GM12864 (cell line): ENCODE measurements at regions not wholly inside any gene's neighbourhood (a gene's known extent, or its start where the extent isn't known, plus 50 kb on each side); places are given as distances from the start of the nearest gene placed in this dataset.

Experiments used
- DNase-seq: peaks from one replicate; pipeline ENCODE4 v3.0.0-alpha.2; 2011; ENCODE audit warnings: low read depth
- H3K4me3 ChIP-seq: 2 replicates; pipeline ENCODE4 v1.5.1; 2011; ENCODE audit warnings: mild to moderate bottlenecking, low read depth, low read length, control low read depth
- TF ChIP-seq, protein P1 (sequence below): IDR thresholded peaks from 2 replicates; pipeline ENCODE4 v1.5.1; 2011; ENCODE audit warnings: low read depth, mild to moderate bottlenecking, moderate library complexity, low read length, control low read depth, inconsistent platforms; ENCODE audit errors: missing control alignments

GRCh38 chr14:66345986-66346385 is 140.2 kb upstream of the CCDC196 start:
- TF ChIP-seq, protein P1, sequence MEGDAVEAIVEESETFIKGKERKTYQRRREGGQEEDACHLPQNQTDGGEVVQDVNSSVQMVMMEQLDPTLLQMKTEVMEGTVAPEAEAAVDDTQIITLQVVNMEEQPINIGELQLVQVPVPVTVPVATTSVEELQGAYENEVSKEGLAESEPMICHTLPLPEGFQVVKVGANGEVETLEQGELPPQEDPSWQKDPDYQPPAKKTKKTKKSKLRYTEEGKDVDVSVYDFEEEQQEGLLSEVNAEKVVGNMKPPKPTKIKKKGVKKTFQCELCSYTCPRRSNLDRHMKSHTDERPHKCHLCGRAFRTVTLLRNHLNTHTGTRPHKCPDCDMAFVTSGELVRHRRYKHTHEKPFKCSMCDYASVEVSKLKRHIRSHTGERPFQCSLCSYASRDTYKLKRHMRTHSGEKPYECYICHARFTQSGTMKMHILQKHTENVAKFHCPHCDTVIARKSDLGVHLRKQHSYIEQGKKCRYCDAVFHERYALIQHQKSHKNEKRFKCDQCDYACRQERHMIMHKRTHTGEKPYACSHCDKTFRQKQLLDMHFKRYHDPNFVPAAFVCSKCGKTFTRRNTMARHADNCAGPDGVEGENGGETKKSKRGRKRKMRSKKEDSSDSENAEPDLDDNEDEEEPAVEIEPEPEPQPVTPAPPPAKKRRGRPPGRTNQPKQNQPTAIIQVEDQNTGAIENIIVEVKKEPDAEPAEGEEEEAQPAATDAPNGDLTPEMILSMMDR = no peak
- H3K4me3 ChIP-seq = no peak overlapping the region
- DNase-seq = no peak

DNA sequence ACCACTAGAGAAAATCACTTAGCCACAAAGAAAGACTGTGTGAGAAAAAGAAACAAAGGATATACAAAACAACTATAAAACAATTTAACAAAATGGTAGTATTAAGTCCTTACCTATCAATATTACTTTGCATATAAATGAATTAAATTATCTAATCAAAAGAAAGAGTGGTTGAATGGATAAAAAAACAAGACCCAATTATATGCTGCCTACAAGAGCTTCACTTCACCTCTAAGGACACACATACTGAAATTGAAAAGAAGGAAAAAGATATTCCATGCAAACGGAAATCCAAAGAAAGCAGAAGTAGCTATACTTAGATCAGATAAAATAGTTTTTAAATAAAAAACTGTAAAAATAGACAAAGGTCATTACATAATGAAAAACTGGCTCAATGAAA is 134.9 kb upstream of the CCDC196 start:
- no peak overlapping the region for H3K4me3 ChIP-seq
- DNase-seq = no peak
- TF ChIP-seq, protein P1 = no peak

DNA sequence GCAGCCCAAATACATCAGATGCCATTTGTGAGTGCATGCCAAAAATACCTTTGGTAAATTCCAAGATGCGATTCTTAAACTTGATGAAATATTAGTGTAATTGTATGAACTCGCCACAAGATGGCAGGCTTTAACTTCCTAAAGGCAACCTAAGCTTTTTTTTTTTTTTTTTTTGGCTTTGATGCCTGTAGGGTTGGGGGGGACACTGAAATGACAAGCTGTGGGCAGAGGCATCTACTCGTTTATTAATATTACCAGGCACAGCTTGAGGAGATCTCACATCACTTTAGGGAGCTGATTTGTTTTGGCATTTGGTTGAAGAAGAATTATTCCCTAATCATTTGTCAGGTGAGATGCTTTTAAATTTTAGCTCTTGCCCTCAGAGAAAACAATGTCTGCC is 126.7 kb upstream of the CCDC196 start:
- DNase-seq = peak; percentile 39
- H3K4me3 ChIP-seq = no peak overlapping the region
- TF ChIP-seq, protein P1 = peak; percentile 47

- no peak for DNase-seq
- TF ChIP-seq, protein P1 = no peak
- H3K4me3 ChIP-seq = no peak overlapping the region
These were observed 125.7 kb upstream of the CCDC196 start for GRCh38 chr14:66360366-66360926.

GRCh38 chr14:66361013-66361412 is 125.2 kb upstream of the CCDC196 start:
- no peak for DNase-seq
- TF ChIP-seq, protein P1 = no peak

GRCh38 chr14:66365388-66365787 is 120.8 kb upstream of the CCDC196 start:
- DNase-seq = peak; percentile 42
- TF ChIP-seq, protein P1 = no peak
- no peak overlapping the region for H3K4me3 ChIP-seq

More at GRCh38 chr14:66361013-66361412, 125.2 kb upstream of the CCDC196 start:
- H3K4me3 ChIP-seq = no peak overlapping the region

- TF ChIP-seq, protein P1 = no peak
- no peak for DNase-seq
- H3K4me3 ChIP-seq = no peak overlapping the region
These were observed 116.9 kb upstream of the CCDC196 start for GRCh38 chr14:66369157-66369697.
